Esophagus squamous epithelium (tissue), 4 donors: ENCODE measurements at regions not wholly inside any gene's neighbourhood (a gene's known extent, or its start where the extent isn't known, plus 50 kb on each side); places are given as distances from the start of the nearest gene placed in this dataset.

Source experiments
- CTCF ChIP-seq, 6 experiments: fragments of 450-650 bp in 4 of 6; fragments of 200-600 bp in 2 of 6; sonication (generic) in 2 of 6; IDR thresholded peaks; one replicate each; pipeline ENCODE4 v1.5.1; 2016 to 2019; ENCODE audit warnings: antibody characterized with exemption in 6 of 6, mild to moderate bottlenecking in 4 of 6, moderate library complexity in 4 of 6
- POLR2A ChIP-seq, 4 donors: fragments of 450-650 bp; IDR thresholded peaks; one replicate each; pipeline ENCODE4 v1.6.1; 2017; ENCODE audit warnings: antibody characterized with exemption in 4 of 4, mild to moderate bottlenecking in 4 of 4, moderate library complexity in 3 of 4

- TF ChIP-seq POLR2A (IDR thresholded peaks at IDR 0.05): no peak
- no peak for TF ChIP-seq CTCF (IDR thresholded peaks at IDR 0.05)
These were observed 151.2 kb upstream of the RAI14 start for GRCh38 chr5:34504967-34505366.
